ENCODE measurements at regions not wholly inside any gene's neighbourhood (a gene's known extent, or its start where the extent isn't known, plus 50 kb on each side); places are given as distances from the start of the nearest gene placed in this dataset.

DNA sequence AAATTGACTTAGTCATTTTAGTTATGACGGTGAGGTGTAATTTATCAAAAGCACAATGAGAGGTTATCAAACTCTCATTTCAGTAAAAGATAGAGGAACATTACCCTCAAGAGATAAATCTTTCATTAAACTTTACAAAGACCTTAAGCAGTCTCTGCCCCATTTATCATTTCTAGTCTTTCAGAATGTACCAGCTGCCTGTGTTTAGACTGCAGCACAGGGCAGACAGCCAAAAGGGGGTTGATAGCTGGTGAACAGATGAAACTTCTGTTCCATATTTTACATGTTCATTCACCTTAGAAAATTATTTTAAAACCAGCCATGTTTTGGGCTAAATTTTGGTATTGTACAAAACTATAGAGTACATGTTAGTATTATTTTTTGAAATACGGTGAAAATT lies 514.6 kb upstream of the CNTN3 start:
- Histone ChIP-seq H3K9ac (ENCODE audit: low read depth, low read length) (no peak overlapping the region), H3K36me3 (ENCODE audit: insufficient read depth, low read length) (no peaks in the 10 kb centered on the region), H3K27me3 (ENCODE audit: control insufficient read depth, insufficient read depth, low read length) (no peaks in the 10 kb centered on the region), H3K4me2 (ENCODE audit: low read length) (no peak overlapping the region), H3K4me3 (ENCODE audit: low read length) (no peak overlapping the region), H3K4me1 (ENCODE audit: control insufficient read depth, insufficient read depth, low read length) (no peaks in the 10 kb centered on the region), H3K9me3 (replicated peaks; ENCODE audit: low read length) (no peaks in the 10 kb centered on the region)

GRCh38 chr3:75136100-75136897 lies 521.8 kb upstream of the CNTN3 start:
- no peak overlapping the region for H3K4me2 ChIP-seq (ENCODE audit: low read length)
- H3K4me3 ChIP-seq (ENCODE audit: low read length), result no peak overlapping the region
- no peak overlapping the region for H3K9ac ChIP-seq (ENCODE audit: low read depth, low read length)
- no peaks in the 10 kb centered on the region for H3K27me3 ChIP-seq (ENCODE audit: control insufficient read depth, insufficient read depth, low read length)
- no peaks in the 10 kb centered on the region for H3K4me1 ChIP-seq (ENCODE audit: control insufficient read depth, insufficient read depth, low read length)
- no peaks in the 10 kb centered on the region for H3K36me3 ChIP-seq (ENCODE audit: insufficient read depth, low read length)
- H3K9me3 ChIP-seq (replicated peaks; ENCODE audit: low read length), result no peaks in the 10 kb centered on the region

GRCh38 chr3:75138345-75138744 lies 523.9 kb upstream of the CNTN3 start:
- Histone ChIP-seq H3K27me3 (ENCODE audit: control insufficient read depth, insufficient read depth, low read length) (no peaks in the 10 kb centered on the region), H3K4me1 (ENCODE audit: control insufficient read depth, insufficient read depth, low read length) (no peaks in the 10 kb centered on the region), H3K4me2 (ENCODE audit: low read length) (no peak overlapping the region), H3K4me3 (ENCODE audit: low read length) (no peak overlapping the region), H3K9ac (ENCODE audit: low read depth, low read length) (no peak overlapping the region), H3K9me3 (replicated peaks; ENCODE audit: low read length) (no peaks in the 10 kb centered on the region), H3K36me3 (ENCODE audit: insufficient read depth, low read length) (no peaks in the 10 kb centered on the region)

DNA sequence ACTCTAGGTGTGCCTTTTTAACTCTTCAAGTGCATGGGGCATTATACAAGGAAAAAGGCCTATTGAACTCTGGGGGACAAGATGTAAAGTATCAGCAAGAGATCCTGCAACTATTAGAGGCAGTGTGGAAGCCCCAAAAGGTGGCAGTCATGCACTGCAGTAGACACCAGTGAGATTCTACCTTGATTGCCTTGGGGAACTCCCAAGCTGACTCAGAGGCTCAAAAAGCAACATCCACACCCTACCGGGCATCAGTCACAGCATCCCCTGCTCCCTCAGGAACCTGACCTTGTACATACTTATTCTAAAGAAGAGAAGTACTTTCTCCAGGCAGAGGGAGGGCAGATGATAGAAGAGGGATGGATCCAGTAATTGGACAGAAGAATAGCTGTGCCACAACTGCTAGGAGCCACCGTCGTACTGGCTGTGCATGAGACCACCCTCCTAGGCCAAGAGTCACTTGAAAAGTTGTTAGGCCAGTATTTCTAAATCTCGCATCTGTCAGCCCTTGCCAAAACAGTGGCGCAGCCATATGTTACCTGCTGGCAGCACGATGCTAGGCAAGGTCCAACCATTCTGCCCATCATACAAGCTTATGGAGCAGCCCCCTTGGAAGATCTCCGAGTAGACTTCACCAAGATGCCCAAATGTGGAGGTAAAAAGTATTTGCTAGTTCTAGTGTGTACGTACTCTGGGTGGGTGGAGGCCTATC lies 523.1 kb upstream of the FRG2C start:
- H3K9ac ChIP-seq (ENCODE audit: low read depth, low read length), result no peak overlapping the region
- no peaks in the 10 kb centered on the region for H3K27me3 ChIP-seq (ENCODE audit: control insufficient read depth, insufficient read depth, low read length)
- no peaks in the 10 kb centered on the region for H3K4me1 ChIP-seq (ENCODE audit: control insufficient read depth, insufficient read depth, low read length)
- no peak overlapping the region for H3K4me3 ChIP-seq (ENCODE audit: low read length)
- no peaks in the 10 kb centered on the region for H3K36me3 ChIP-seq (ENCODE audit: insufficient read depth, low read length)
- H3K4me2 ChIP-seq (ENCODE audit: low read length), result no peak overlapping the region
- H3K9me3 ChIP-seq (replicated peaks; ENCODE audit: low read length), result no peaks in the 10 kb centered on the region

DNA sequence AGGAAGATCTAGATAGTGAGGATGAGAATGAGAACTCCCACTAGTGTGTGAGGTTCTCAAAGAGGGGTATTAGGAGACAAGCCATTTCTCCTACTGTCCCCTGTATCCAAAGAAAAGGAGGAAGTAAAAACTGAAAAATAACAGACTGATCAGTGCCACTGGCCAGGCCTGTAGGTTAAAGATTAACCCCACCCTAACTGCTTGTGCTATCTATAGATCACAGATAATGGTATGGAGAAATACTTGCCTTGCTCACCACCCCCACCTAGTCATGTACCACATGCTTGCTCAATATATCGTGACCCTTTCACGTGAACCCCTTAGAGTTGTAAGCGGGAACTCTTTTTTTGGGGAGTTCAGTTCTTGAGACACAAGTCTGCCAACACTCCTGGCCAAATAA lies 519.7 kb upstream of the FRG2C start:
- H3K27me3 ChIP-seq (ENCODE audit: control insufficient read depth, insufficient read depth, low read length), result no peaks in the 10 kb centered on the region
- no peak overlapping the region for H3K9ac ChIP-seq (ENCODE audit: low read depth, low read length)
- no peak overlapping the region for H3K4me2 ChIP-seq (ENCODE audit: low read length)
- H3K4me3 ChIP-seq (ENCODE audit: low read length), result no peak overlapping the region
- H3K4me1 ChIP-seq (ENCODE audit: control insufficient read depth, insufficient read depth, low read length), result no peaks in the 10 kb centered on the region
- no peaks in the 10 kb centered on the region for H3K9me3 ChIP-seq (replicated peaks; ENCODE audit: low read length)
- H3K36me3 ChIP-seq (ENCODE audit: insufficient read depth, low read length), result no peaks in the 10 kb centered on the region

DNA sequence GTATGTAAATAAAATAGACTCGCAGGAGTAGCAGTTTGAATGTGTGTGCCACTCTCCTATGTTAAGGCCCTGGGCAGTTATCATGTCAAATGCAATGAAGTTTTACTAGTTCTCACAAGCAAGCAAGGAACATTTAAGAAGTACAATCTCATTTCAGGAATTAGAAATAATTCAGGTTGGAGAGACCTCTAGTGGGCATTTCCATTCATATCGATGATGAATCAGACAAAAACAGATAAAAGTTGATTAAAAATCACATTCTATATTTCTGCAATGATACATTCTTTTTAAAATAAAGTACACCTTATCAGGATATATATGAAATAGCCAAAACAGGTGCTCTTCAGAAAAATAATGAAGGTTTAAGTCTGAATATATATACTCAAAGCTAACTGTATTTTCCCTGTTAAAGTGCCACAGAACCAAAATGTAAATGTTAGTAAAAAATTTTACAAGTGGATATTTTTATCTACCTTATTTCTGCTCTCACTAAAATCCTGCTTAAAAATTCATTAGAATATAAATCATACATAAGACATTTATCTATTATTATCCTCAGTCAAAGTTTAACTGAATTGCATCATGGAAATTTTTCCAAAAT lies 492.4 kb upstream of the FRG2C start:
- Histone ChIP-seq H3K9ac (ENCODE audit: low read depth, low read length) (no peak overlapping the region), H3K9me3 (replicated peaks; ENCODE audit: low read length) (no peaks in the 10 kb centered on the region), H3K36me3 (ENCODE audit: insufficient read depth, low read length) (no peaks in the 10 kb centered on the region), H3K4me1 (ENCODE audit: control insufficient read depth, insufficient read depth, low read length) (no peaks in the 10 kb centered on the region), H3K4me3 (ENCODE audit: low read length) (no peak overlapping the region), H3K27me3 (ENCODE audit: control insufficient read depth, insufficient read depth, low read length) (no peaks in the 10 kb centered on the region), H3K4me2 (ENCODE audit: low read length) (no peak overlapping the region)

DNA sequence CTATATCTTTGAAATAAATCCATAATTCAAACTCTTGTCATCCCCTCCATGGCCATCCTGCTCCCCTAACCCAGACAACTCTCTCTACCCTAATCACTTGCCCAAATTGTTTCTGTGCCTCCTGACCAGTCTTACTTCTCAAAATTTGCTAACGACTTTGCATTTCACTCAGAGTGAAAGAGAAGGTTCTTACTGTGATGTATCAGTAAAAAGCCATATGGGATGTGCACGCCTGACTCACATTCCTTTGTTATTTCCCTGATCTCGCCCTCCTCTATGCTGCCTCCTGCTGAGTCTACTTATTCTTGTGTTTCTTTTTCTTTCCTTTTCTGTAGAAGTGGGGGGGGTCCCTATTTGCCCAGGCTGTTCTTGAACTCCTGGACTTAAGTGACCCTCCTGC lies 487.2 kb upstream of the FRG2C start:
- Histone ChIP-seq H3K27me3 (ENCODE audit: control insufficient read depth, insufficient read depth, low read length) (no peaks in the 10 kb centered on the region), H3K4me2 (ENCODE audit: low read length) (no peak overlapping the region), H3K36me3 (ENCODE audit: insufficient read depth, low read length) (no peaks in the 10 kb centered on the region), H3K4me3 (ENCODE audit: low read length) (no peak overlapping the region), H3K4me1 (ENCODE audit: control insufficient read depth, insufficient read depth, low read length) (no peaks in the 10 kb centered on the region), H3K9ac (ENCODE audit: low read depth, low read length) (no peak overlapping the region), H3K9me3 (replicated peaks; ENCODE audit: low read length) (no peaks in the 10 kb centered on the region)

DNA sequence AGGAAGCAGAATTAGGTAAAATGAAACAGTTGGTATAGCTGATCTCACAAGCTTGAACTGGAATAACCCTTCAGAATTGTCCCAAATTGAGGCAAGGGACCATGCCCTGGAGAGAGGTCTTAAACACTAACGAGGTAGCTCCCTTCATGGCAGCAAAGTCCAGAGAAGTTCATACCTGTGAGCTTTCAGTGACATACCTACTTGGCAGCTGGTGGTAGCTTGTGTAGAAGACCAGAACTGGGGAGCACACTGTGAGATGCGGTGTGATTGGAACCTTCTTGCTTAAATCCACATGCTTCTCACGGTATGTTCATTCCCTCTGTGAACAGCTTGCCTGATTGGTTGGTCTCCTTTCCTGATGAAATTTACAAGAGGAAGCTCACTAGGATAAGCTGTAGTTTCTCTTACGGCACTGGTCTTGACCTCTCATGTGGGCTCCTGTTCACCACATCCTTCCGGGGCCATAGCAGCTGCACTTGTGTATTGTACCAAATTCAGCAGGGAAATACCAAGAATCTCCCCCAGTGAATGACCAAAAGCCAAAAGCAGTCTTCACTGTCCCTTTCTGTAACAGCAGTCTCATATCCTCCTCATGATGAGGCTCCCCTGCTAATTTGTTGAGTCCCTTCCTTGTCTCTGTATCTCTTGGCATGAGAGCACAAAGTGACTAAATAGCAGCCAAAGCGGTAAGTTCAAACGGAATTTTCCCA lies 483.7 kb upstream of the FRG2C start:
- Histone ChIP-seq H3K9me3 (replicated peaks; ENCODE audit: low read length) (no peaks in the 10 kb centered on the region), H3K36me3 (ENCODE audit: insufficient read depth, low read length) (no peaks in the 10 kb centered on the region), H3K9ac (ENCODE audit: low read depth, low read length) (no peak overlapping the region), H3K27me3 (ENCODE audit: control insufficient read depth, insufficient read depth, low read length) (no peaks in the 10 kb centered on the region), H3K4me1 (ENCODE audit: control insufficient read depth, insufficient read depth, low read length) (no peaks in the 10 kb centered on the region), H3K4me2 (ENCODE audit: low read length) (no peak overlapping the region), H3K4me3 (ENCODE audit: low read length) (no peak overlapping the region)

GRCh38 chr3:75180945-75181298 lies 483.2 kb upstream of the FRG2C start:
- no peak overlapping the region for H3K4me2 ChIP-seq (ENCODE audit: low read length)

DNA sequence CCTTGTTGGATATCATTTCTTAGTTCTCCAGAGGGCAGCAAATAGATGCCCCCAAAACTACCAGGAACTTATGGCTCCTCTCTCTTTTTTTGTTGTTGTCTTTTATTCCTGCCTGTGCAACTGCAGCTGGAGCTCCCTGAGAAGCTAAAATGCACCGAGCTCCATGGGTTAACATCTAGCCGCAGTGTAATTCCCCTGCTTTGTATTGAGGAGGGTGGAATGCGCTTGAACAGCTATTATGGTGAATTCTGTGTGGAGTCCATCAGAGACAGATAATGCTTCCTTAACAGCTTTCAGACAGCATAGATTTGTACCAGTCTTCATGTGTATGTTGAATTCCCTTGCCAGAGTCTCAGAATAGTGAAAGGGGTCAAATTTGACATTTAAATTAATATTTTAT lies 475.2 kb upstream of the FRG2C start:
- Histone ChIP-seq H3K4me2 (ENCODE audit: low read length) (no peak overlapping the region), H3K36me3 (ENCODE audit: insufficient read depth, low read length) (no peaks in the 10 kb centered on the region), H3K27me3 (ENCODE audit: control insufficient read depth, insufficient read depth, low read length) (peaks cover 3% of the 10 kb centered on the region), H3K9me3 (replicated peaks; ENCODE audit: low read length) (no peaks in the 10 kb centered on the region), H3K4me3 (ENCODE audit: low read length) (no peak overlapping the region), H3K4me1 (ENCODE audit: control insufficient read depth, insufficient read depth, low read length) (no peaks in the 10 kb centered on the region), H3K9ac (ENCODE audit: low read depth, low read length) (no peak overlapping the region)

More at GRCh38 chr3:75180945-75181298, 483.2 kb upstream of the FRG2C start:
- H3K27me3 ChIP-seq (ENCODE audit: control insufficient read depth, insufficient read depth, low read length), result no peaks in the 10 kb centered on the region
- H3K4me3 ChIP-seq (ENCODE audit: low read length), result no peak overlapping the region
- H3K4me1 ChIP-seq (ENCODE audit: control insufficient read depth, insufficient read depth, low read length), result no peaks in the 10 kb centered on the region
- no peaks in the 10 kb centered on the region for H3K9me3 ChIP-seq (replicated peaks; ENCODE audit: low read length)
- H3K9ac ChIP-seq (ENCODE audit: low read depth, low read length), result no peak overlapping the region
- no peaks in the 10 kb centered on the region for H3K36me3 ChIP-seq (ENCODE audit: insufficient read depth, low read length)

DNA sequence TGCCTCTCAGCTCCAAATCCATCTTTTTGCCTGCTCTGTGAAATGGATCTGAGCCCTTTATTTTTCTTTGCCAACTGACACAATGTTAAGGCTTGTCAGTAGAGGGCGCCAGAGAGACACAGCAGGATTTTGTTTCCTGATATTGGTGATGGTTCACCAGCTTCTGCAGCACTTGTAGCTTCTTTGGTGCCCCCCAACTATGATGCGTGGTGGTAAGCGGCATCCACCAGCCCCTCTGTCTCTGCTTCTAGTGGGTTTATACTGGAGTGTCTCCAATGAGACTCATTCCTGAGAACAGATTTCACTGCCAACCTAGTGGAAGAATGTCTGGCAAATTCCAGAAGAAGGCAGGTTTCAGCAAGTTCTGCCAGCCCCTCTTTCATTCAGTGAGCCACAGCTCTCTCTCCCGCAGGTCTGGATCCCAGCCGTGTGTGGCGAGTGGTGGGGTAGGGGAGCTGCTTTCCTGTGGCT lies 471.9 kb upstream of the FRG2C start:
- Histone ChIP-seq H3K27me3 (ENCODE audit: control insufficient read depth, insufficient read depth, low read length) (peaks cover 5% of the 10 kb centered on the region), H3K9ac (ENCODE audit: low read depth, low read length) (no peak overlapping the region), H3K36me3 (ENCODE audit: insufficient read depth, low read length) (no peaks in the 10 kb centered on the region), H3K4me2 (ENCODE audit: low read length) (no peak overlapping the region), H3K4me1 (ENCODE audit: control insufficient read depth, insufficient read depth, low read length) (no peaks in the 10 kb centered on the region), H3K4me3 (ENCODE audit: low read length) (no peak overlapping the region), H3K9me3 (replicated peaks; ENCODE audit: low read length) (no peaks in the 10 kb centered on the region)

All from skeletal muscle satellite cell (primary cell).